ENCODE measurements at regions not wholly inside any gene's neighbourhood (a gene's known extent, or its start where the extent isn't known, plus 50 kb on each side); places are given as distances from the start of the nearest gene placed in this dataset.
"Not testable (repeated sequence)": the region's sequence is repeated elsewhere in the genome, so short reads cannot be mapped to it uniquely, and the experiment has no call there.

GRCh38 chr14:50020799-50021198, 95.6 kb downstream of the VCPKMT start:
- no peak for DNase-seq

GRCh38 chr14:50021261-50022031, 94.9 kb downstream of the VCPKMT start:
- DNase-seq, result no peak

- DNase-seq, result no peak
Observed at GRCh38 chr14:50022661-50023060, 93.7 kb downstream of the VCPKMT start.

DNA sequence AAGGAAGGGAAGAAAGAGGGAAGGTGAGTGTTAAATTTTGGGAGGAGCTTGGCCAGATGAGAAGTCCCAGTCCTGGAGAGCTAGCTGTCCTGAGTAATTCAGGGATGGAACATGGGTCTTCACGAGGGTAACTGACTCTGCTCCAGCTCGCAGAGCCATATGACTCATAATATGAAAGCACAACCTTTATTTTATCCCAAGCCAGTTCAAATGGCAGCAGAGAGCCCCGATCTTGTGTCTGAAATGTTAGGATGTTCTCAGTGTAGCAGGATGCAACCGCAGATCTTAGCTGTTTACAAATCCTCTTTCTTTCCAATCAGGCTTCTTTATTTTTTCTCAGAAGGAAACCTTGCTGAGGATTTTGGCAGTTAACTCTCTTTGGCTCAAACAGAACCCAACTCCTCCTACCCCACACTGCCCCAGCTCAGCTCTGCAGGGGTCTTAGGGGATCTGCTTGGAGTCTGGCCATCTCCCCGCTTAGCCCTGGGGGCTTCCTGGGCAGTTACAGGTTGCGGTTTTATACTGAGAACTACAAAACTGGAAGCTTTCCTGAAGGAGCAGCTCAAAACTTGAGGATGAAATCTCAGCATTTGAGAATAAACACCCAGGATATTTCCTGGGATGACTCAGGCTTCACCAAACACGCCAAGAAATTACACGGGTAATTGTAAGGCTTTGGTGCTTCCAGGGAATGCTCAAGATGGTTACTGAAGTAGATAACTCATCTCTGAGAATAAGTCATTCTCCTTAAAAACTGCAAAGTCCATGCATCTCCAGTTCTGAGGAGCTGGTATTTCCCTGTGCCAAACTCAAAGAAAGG, 92.5 kb downstream of the VCPKMT start:
- DNase-seq, result no peak

DNA sequence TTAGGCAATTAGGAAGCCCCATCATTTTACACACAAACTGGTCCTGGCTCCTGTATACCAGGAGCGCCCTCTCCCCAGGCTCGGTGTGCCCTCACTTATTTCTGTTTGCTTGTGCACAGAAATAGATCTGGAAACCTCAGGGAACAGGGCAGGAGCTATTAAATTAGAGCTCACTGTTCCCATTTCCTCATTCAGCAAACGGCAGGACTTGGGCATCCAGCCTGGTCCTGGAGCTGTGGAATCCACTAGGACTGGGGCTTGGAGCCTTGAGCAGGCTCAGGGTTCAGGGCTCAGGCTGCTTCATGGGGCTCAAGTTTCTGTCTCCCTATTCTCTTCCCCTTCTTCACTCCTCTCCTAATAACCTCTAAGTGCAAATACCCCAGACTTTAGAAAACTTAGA, 91.3 kb downstream of the VCPKMT start:
- DNase-seq, result no peak

DNA sequence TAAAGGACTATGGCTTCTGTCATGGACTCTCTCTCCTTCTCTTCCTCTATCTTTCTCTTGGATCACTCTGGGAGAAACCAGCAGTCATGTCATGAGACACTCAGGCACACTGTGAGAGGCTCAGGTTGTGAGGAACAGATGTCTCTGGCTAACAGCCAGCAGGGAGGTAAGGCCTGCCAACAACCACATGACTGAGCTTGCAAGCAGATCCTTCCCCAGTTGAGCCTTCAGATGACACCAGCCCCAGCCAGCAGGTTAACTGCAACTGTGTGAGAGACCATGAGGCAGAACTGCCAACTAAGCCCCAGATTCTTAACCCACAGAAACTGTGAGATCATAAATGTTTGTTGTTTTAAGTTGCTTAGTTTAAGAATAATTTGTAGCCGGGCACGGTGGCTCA, 90.6 kb downstream of the VCPKMT start:
- DNase-seq, result no peak

GRCh38 chr14:50026396-50026795, 90.0 kb downstream of the VCPKMT start:
- no peak for DNase-seq

GRCh38 chr14:50027816-50028215, 88.6 kb downstream of the VCPKMT start:
- DNase-seq, result no peak

GRCh38 chr14:50028458-50028857, 87.9 kb downstream of the VCPKMT start:
- no peak for DNase-seq

- DNase-seq, result no peak
Observed at GRCh38 chr14:50030036-50030435, 86.3 kb downstream of the VCPKMT start.

DNA sequence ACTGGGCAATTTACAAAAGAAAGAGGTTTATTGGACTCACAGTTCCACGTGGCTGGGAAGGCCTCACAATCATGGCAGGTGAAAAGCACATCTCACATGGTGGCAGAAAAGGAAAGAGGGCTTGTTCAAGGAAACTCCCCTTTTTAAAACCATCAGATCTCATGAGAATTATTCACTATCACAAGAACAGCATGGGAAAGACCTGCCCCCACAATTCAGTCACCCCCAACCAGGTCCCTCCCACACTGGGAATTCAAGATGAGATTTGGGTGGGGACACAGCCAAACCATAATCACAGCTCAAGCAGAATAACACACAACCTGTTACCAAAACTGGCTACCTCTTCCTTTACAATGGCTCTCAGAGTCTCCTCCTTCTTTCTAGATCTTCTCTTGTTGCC, 85.5 kb downstream of the VCPKMT start:
- not testable (repeated sequence) for DNase-seq

- no peak for DNase-seq
Observed at GRCh38 chr14:50031602-50032313, 84.6 kb downstream of the VCPKMT start.

DNA sequence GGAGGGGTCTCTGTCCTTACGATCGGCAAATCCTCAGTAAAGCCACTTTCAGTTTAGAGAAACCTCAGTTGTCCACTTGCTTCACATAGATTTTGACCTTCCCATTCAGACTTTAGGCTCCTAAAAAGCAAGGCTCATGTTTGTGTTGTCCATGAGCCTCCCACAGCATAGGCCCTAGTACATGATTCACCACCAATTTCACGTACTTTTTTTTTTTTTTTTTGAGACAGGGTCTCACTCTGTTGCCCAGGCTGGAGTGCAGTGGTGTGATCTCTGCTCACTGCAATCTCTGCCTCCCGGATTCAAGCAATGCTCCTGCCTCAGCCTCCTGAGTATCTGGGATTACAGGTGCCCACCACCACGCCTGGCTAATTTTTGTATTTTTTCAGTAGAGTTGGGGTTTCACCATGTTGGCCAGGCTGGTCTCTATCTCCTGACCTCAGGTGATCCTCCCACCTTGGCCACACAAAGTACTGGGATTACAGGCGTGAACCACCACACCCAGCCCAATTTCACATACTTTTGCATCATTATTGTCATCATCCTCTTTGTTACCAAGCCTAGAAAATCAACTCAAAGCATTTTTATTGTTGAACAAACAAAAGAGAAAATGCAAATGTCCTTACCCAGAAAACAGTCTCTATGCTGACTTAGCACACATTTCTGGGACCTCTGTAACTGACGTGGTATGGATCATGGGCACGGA, 83.8 kb downstream of the VCPKMT start:
- not testable (repeated sequence) for DNase-seq

- no peak for DNase-seq
Observed at GRCh38 chr14:50035214-50035613, 81.2 kb downstream of the VCPKMT start.

- DNase-seq, result no peak
Observed at GRCh38 chr14:50036211-50036610, 80.2 kb downstream of the VCPKMT start.

- no peak for DNase-seq
Observed at GRCh38 chr14:50036637-50037036, 79.7 kb downstream of the VCPKMT start.

DNA sequence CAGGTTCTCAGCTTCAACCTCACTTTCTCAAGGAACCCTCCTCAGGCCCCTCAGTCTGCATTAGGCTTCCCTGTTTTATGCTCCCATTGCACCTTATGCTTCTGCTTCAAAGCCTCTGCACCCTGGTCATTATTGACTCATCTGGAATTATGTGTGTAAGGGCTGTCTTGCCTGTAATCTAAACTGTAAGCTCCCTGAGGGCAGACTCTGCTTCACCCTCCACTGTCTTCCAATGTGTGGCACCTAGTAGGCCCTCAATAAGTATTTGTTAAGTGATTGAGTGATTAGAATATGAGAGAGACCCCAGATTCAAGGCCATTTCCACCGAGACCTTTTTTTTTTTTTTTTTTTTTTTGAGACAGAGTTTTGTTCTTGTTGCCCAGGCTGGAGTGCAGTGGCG, 79.1 kb downstream of the VCPKMT start:
- no peak for DNase-seq

- DNase-seq, result no peak
Observed at GRCh38 chr14:50037852-50038251, 78.5 kb downstream of the VCPKMT start.

- DNase-seq, result no peak
Observed at GRCh38 chr14:50038398-50039119, 77.8 kb downstream of the VCPKMT start.

DNA sequence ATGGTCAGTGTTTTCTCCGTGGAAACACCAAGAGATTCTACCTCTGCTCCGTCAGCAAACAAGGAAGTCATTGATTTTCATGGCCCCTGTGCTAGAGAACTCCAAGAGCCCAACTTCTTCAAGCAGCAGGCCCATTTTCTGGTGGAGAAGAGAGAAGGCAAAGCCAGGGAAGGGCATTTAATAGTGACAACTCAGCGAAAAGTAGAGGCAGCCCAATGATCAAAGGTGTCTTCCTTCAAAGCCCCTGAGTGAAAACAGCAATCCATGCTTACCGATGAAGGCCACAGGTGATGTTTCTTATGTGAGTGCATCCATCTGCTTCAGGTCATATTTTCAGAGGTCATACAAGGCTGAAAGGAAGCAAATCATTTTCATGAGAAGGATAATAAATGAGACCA, 77.3 kb downstream of the VCPKMT start:
- DNase-seq, result no peak

- no peak for DNase-seq
Observed at GRCh38 chr14:50039734-50040400, 76.5 kb downstream of the VCPKMT start.

GRCh38 chr14:50040401-50040775, 76.0 kb downstream of the VCPKMT start:
- DNase-seq, result no peak

Measured in eye (tissue), 1 donor.